ENCODE measurements at regions not wholly inside any gene's neighbourhood (a gene's known extent, or its start where the extent isn't known, plus 50 kb on each side); places are given as distances from the start of the nearest gene placed in this dataset.

GRCh38 chr5:73997960-73998359 lies 372.0 kb downstream of the ARHGEF28 start:
- DNase-seq, result no peak

GRCh38 chr5:73996151-73996755 lies 370.3 kb downstream of the ARHGEF28 start:
- DNase-seq, result no peak

GRCh38 chr5:73994963-73995362 lies 369.0 kb downstream of the ARHGEF28 start:
- DNase-seq, result no peak
